ENCODE measurements at regions not wholly inside any gene's neighbourhood (a gene's known extent, or its start where the extent isn't known, plus 50 kb on each side); places are given as distances from the start of the nearest gene placed in this dataset.

DNA sequence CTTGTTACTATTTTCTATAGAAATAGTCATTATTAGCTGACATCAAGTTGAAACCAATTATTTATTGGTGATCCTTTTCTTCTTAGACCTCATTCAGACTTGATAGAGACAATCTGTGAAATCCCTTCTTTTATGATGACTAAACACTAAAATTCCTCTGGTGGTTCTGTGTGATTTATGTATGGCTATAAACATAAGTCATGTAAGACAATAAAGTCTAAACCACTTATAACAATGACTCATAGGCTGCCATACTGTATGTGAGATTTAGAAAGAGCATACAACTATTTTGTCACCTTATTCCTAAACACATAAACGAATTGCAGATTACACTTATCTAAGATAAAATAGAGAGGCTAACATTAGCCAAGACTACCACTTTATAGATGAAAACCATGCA, 101.1 kb upstream of the PRR32 start:
- no peaks in the 10 kb centered on the region for H3K27me3 ChIP-seq (ENCODE audit: insufficient read depth, low read length)
- no peak overlapping the region for H3K9ac ChIP-seq (ENCODE audit: extremely low read depth, insufficient read length, low read length)
- H3K14ac ChIP-seq (ENCODE audit: insufficient read depth, low read length): no peak overlapping the region
- Mint-ChIP-seq H3K4me3 (no peak overlapping the region), H3K27ac (no peak overlapping the region), H3K27me3 (ENCODE audit: low read depth) (no peaks in the 10 kb centered on the region), H3K4me1 (peaks cover 0 to 4% of the 10 kb centered on the region in 2 experiments; a peak in 1 of 4 replicates), H3K9me3 (peaks cover 8 to 44% of the 10 kb centered on the region in 2 experiments; a peak in 4 of 5 replicates), H3K36me3 (ENCODE audit: insufficient read depth in 1 of 3, low read depth in 3 of 3) (no peaks in the 10 kb centered on the region)
- no peak overlapping the region for H3K27ac ChIP-seq (ENCODE audit: insufficient read length, low read depth, low read length)
- DNase-seq: no peak
- H3K4me1 ChIP-seq (ENCODE audit: insufficient read depth, low read length): no peaks in the 10 kb centered on the region
- no peak overlapping the region for H3K4ac ChIP-seq (ENCODE audit: low read depth, low read length)
- H3K9me3 ChIP-seq (ENCODE audit: control insufficient read depth, low read depth, low read length): no peaks in the 10 kb centered on the region
- H3K23ac ChIP-seq (ENCODE audit: insufficient read length, low read depth, low read length): no peak overlapping the region
- H3K18ac ChIP-seq (ENCODE audit: insufficient read length, low read depth, low read length): no peak overlapping the region
- H3K79me2 ChIP-seq (ENCODE audit: insufficient read depth, low read length): no peaks in the 10 kb centered on the region
- H3K56ac ChIP-seq (ENCODE audit: insufficient read length, low read depth, low read length): no peak overlapping the region
- H2AFZ ChIP-seq (ENCODE audit: low read length): no peak overlapping the region
- no peaks in the 10 kb centered on the region for H4K20me1 ChIP-seq (ENCODE audit: control insufficient read depth, insufficient read depth, insufficient read length)
- H3K79me1 ChIP-seq (ENCODE audit: insufficient read depth, low read depth, low read length, poor library complexity, severe bottlenecking): no peaks in the 10 kb centered on the region
- no peak overlapping the region for H4K91ac ChIP-seq (ENCODE audit: insufficient read length, low read depth, low read length)
- no peaks in the 10 kb centered on the region for H3K23me2 ChIP-seq (ENCODE audit: insufficient read length, low read depth, low read length, poor library complexity, severe bottlenecking)
- no peak overlapping the region for H2BK5ac ChIP-seq (ENCODE audit: insufficient read length, low read length)
- no peak overlapping the region for H4K8ac ChIP-seq (replicated peaks; ENCODE audit: insufficient read length, low read depth, low read length)
- H3K4me2 ChIP-seq (ENCODE audit: insufficient read depth, insufficient read length, low read length): no peak overlapping the region
- H2BK15ac ChIP-seq (ENCODE audit: low read depth, low read length): no peak overlapping the region
- no peak overlapping the region for H4K5ac ChIP-seq (ENCODE audit: insufficient read length, low read depth, low read length)
- WGBS (ENCODE audit: extremely low coverage, insufficient read length, low lambda C conversion rate): no CpG with 5 or more reads among the region's 1 CpG
- no peak overlapping the region for H3T11ph ChIP-seq (ENCODE audit: low read length)
- no peak overlapping the region for H2BK12ac ChIP-seq (ENCODE audit: insufficient read length, low read depth, low read length)
- TF ChIP-seq, protein P1, sequence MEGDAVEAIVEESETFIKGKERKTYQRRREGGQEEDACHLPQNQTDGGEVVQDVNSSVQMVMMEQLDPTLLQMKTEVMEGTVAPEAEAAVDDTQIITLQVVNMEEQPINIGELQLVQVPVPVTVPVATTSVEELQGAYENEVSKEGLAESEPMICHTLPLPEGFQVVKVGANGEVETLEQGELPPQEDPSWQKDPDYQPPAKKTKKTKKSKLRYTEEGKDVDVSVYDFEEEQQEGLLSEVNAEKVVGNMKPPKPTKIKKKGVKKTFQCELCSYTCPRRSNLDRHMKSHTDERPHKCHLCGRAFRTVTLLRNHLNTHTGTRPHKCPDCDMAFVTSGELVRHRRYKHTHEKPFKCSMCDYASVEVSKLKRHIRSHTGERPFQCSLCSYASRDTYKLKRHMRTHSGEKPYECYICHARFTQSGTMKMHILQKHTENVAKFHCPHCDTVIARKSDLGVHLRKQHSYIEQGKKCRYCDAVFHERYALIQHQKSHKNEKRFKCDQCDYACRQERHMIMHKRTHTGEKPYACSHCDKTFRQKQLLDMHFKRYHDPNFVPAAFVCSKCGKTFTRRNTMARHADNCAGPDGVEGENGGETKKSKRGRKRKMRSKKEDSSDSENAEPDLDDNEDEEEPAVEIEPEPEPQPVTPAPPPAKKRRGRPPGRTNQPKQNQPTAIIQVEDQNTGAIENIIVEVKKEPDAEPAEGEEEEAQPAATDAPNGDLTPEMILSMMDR (conservative IDR thresholded peaks at IDR 0.05): no peak
- H2AK5ac ChIP-seq (ENCODE audit: insufficient read length, low read length): no peak overlapping the region
- H2BK20ac ChIP-seq (ENCODE audit: low read depth, low read length, poor library complexity, severe bottlenecking): no peak overlapping the region
- no peak overlapping the region for H2BK120ac ChIP-seq (ENCODE audit: low read depth, low read length, poor library complexity, severe bottlenecking)

Data from H9 (cell line).